ENCODE measurements at regions not wholly inside any gene's neighbourhood (a gene's known extent, or its start where the extent isn't known, plus 50 kb on each side); places are given as distances from the start of the nearest gene placed in this dataset.

DNA sequence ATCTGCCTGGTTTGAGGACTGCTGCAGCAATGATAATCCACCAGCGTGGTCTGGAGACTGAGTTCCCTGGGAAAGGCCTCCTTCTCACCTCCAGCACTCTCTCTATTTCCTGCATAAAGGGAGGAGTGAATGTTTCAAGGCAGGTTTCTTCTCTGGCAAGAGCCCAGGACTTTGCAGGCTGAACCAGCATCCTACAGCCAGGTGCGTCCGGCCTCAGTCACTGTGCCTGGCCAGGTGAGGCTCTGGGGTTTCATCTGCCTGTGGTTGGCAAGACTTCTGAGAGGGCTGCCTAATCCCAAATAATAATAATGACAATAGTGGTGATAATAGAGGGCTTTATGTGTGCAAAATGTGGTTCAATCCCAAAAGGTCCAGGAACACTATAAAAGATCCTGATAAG, 269.0 kb upstream of the TBC1D5 start:
- no peaks in the 10 kb centered on the region for H3K4me1 ChIP-seq (ENCODE audit: low read depth)

DNA sequence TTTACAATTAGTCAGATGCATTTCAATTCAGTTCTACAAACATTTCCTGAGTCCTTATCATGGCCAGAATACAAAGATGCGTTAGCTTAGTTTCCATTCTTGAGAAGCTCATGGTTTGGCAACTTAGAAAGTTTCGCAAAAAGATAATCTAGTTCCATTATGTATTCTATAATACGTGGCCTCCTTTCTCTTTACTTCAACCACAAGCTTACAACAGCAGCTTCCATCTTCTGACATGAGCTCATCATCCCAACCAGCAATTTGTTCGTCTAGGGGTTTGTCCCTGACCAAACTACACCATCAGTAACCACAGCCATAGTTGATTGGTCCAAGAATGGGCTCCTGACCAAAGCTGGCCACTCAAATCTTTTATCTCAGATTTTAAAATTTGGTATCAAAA, 267.6 kb upstream of the TBC1D5 start:
- no peak for ATAC-seq
- intact Hi-C loops (cut with DNase I, micrococcal nuclease): no loop called here
- Histone ChIP-seq H3K4me1 (ENCODE audit: low read depth) (no peaks in the 10 kb centered on the region), H3K9me3 (no peaks in the 10 kb centered on the region), H3K4me3 (no peak overlapping the region), H3K36me3 (ENCODE audit: low read depth) (no peaks in the 10 kb centered on the region)
- DNase-seq: no peak
- TF ChIP-seq, protein P1, sequence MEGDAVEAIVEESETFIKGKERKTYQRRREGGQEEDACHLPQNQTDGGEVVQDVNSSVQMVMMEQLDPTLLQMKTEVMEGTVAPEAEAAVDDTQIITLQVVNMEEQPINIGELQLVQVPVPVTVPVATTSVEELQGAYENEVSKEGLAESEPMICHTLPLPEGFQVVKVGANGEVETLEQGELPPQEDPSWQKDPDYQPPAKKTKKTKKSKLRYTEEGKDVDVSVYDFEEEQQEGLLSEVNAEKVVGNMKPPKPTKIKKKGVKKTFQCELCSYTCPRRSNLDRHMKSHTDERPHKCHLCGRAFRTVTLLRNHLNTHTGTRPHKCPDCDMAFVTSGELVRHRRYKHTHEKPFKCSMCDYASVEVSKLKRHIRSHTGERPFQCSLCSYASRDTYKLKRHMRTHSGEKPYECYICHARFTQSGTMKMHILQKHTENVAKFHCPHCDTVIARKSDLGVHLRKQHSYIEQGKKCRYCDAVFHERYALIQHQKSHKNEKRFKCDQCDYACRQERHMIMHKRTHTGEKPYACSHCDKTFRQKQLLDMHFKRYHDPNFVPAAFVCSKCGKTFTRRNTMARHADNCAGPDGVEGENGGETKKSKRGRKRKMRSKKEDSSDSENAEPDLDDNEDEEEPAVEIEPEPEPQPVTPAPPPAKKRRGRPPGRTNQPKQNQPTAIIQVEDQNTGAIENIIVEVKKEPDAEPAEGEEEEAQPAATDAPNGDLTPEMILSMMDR (IDR thresholded peaks at IDR 0.05): no peak

More for the DNA sequence above, 269.0 kb upstream of the TBC1D5 start:
- TF ChIP-seq, protein P1 (IDR thresholded peaks at IDR 0.05): no peak
- no peak overlapping the region for H3K4me3 ChIP-seq
- no peak for DNase-seq
- no peak for ATAC-seq
- intact Hi-C loops (cut with DNase I, micrococcal nuclease): no loop called here
- H3K9me3 ChIP-seq: no peaks in the 10 kb centered on the region
- no peaks in the 10 kb centered on the region for H3K36me3 ChIP-seq (ENCODE audit: low read depth)

DNA sequence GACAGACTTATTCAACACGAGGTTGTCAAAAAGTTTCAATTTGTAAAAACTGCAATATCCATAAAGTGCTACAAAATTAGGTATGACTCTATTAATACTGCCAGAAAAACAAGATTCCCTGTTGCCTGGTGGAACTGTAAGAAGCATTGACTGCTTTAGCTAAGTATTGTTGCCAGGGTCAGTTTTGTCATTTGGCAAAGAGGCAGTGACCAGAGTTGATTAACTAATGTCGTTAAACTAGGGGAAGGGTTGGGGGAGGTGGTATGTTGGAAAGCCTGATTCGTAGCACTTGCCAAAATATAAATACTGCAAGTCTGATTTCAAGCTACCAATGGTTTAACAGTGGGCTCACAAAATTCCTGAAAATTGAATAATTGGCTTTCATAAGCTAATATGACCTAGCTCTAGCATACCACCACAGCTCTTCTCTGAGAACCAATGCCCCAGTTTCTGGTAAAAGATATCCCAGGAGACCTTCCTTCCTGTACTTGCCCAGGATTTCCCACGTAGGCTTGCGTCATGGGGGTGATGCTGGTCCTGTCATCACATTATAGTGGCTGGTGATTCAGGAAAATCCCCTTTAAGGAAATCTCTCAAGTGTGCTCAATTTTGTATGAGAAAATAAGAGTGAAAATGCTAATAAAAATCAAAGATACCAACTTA, 266.4 kb upstream of the TBC1D5 start:
- intact Hi-C loops (cut with DNase I, micrococcal nuclease): no loop called here

DNA sequence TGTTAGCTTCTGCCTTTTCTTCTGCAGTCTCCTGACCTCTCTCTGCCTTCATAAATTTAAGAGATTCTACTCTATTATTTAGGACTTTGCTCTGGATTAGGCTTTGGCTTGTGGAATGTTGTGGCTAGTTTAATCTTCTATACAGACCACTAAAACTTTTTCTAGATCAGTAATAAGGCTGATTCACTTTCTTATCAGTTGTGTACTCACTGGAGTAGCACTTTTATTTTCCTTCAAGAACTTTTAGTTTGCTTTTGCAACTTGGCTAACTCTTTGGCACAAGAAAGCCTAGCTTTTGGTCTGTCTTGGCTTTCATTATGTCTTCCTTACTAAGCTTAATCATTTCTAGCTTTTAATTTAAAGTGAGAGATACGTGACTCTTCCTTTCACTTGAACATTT, 265.5 kb upstream of the TBC1D5 start:
- Histone ChIP-seq H3K36me3 (ENCODE audit: low read depth) (no peaks in the 10 kb centered on the region), H3K4me3 (no peak overlapping the region), H3K9me3 (no peaks in the 10 kb centered on the region), H3K4me1 (ENCODE audit: low read depth) (no peaks in the 10 kb centered on the region)
- no peak for ATAC-seq
- no peak for DNase-seq
- TF ChIP-seq, protein P1 (IDR thresholded peaks at IDR 0.05): no peak
- intact Hi-C loops (cut with DNase I, micrococcal nuclease): no loop called here

More for the DNA sequence above, 266.4 kb upstream of the TBC1D5 start:
- TF ChIP-seq, protein P1 (IDR thresholded peaks at IDR 0.05): no peak
- no peaks in the 10 kb centered on the region for H3K36me3 ChIP-seq (ENCODE audit: low read depth)
- H3K4me1 ChIP-seq (ENCODE audit: low read depth): no peaks in the 10 kb centered on the region
- ATAC-seq: no peak
- no peaks in the 10 kb centered on the region for H3K9me3 ChIP-seq
- no peak for DNase-seq
- no peak overlapping the region for H3K4me3 ChIP-seq

DNA sequence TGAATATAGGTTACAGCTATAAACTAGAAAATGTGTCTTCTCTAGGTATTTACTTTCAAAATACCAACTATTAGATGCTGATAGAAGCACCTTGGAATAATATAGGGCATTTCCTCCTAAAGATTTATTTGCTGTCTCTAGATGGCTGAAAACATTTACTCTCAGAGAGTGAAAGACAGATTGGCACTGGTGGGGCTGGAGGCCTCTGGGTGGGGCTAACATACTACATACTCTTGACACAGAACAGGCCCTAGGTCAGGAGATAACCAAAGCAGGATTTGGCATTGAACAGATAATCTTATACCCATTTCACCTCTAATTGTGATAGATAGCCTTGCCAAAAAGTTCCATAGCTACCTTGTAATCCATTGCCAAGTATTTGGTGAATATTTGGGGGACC, 253.3 kb upstream of the TBC1D5 start:
- H3K4me3 ChIP-seq: no peak overlapping the region
- no peaks in the 10 kb centered on the region for H3K9me3 ChIP-seq
- DNase-seq: no peak
- TF ChIP-seq, protein P1 (IDR thresholded peaks at IDR 0.05): no peak
- H3K36me3 ChIP-seq (ENCODE audit: low read depth): no peaks in the 10 kb centered on the region
- intact Hi-C loops (cut with DNase I, micrococcal nuclease): no loop called here
- no peaks in the 10 kb centered on the region for H3K4me1 ChIP-seq (ENCODE audit: low read depth)
- ATAC-seq: no peak

DNA sequence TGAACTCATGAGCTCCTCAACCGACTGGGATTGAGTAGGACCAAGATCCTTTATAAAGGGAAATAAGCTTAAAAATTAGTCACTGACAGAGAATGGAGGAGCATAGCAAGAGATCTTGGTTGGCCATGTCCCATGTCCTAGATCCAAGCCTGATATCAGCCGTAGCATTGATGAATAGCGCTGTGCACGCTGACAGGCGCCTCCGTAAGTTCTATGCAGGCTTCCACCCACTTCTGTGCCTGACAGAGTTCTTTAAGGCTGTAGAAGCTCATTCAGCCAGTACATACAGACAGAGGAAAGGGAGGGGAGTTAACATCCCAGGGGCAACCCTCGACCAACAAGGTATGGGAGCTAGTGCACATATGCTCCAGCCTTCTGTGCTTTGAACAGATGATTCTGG, 251.7 kb upstream of the TBC1D5 start:
- ATAC-seq: no peak
- intact Hi-C loops (cut with DNase I, micrococcal nuclease): no loop called here

More for the DNA sequence above, 251.7 kb upstream of the TBC1D5 start:
- Histone ChIP-seq H3K4me3 (no peak overlapping the region), H3K4me1 (ENCODE audit: low read depth) (no peaks in the 10 kb centered on the region), H3K9me3 (no peaks in the 10 kb centered on the region), H3K36me3 (ENCODE audit: low read depth) (no peaks in the 10 kb centered on the region)
- no peak for DNase-seq
- TF ChIP-seq, protein P1 (IDR thresholded peaks at IDR 0.05): no peak

All from mucosa of descending colon (tissue), 3 donors.